Sigmoid colon (tissue), 3 donors: ENCODE measurements at regions not wholly inside any gene's neighbourhood (a gene's known extent, or its start where the extent isn't known, plus 50 kb on each side); places are given as distances from the start of the nearest gene placed in this dataset.

Experiments
- CTCF ChIP-seq, 4 experiments: fragments of 450-650 bp in 3 of 4; fragments of 200-600 bp in 1 of 4; IDR thresholded peaks; one replicate each; pipeline ENCODE4 v1.5.1; 2016 to 2019; ENCODE audit warnings: antibody characterized with exemption in 4 of 4, mild to moderate bottlenecking in 3 of 4, moderate library complexity in 2 of 4
- POLR2A ChIP-seq, 2 donors: fragments of 450-650 bp; IDR thresholded peaks; one replicate each; pipeline ENCODE4 v1.6.1; 2016; ENCODE audit warnings: antibody characterized with exemption in 2 of 2, mild to moderate bottlenecking in 2 of 2, moderate library complexity in 2 of 2

- no peak for TF ChIP-seq CTCF (IDR thresholded peaks at IDR 0.05)
- TF ChIP-seq POLR2A (IDR thresholded peaks at IDR 0.05), result no peak
These were observed 222.1 kb upstream of the FAT3 start for GRCh38 chr11:92002568-92002967.
